ENCODE measurements at regions not wholly inside any gene's neighbourhood (a gene's known extent, or its start where the extent isn't known, plus 50 kb on each side); places are given as distances from the start of the nearest gene placed in this dataset.

- DNase-seq, result no peak
Observed at GRCh38 chr9:85249313-85249621, 492.5 kb downstream of the AGTPBP1 start.

DNA sequence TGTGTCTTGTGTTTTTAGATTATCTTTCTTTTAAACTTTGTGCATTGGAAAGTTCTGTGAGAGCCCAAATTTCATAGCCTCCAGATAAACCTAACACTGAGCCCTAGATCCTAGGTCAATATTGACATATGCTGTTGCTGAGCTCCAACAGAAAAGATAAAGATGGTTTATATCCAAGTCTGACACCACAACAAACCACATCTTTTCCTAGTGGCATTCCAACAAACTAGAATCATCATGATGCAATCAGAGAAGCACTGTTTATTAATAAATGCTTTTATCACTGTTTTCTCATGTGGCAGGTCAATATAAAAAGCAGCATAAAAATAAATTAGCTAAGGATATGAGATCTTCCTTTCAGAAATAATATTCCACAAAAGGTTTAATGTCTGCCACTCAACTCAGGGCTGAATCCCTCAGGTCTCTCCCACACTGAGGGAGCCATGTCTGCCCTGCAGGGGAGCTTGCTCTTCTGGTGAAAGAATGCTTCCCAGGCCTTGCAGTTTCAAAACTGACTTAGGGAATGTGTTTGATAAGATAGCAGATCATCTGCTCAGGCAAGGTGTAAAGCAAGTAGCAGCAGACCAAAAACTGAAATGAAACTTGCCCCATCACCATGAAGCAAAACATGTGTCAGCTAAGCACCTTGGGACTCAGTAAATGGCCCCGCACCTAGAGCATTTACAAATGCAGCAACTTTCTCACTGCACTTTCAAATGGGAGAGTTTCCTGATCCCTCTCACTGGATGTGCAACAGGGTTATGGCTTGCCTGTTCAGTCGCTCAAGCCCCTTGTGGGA, 493.0 kb downstream of the AGTPBP1 start:
- no peak for DNase-seq

- DNase-seq, result no peak
Observed at GRCh38 chr9:85246541-85246940, 495.2 kb downstream of the AGTPBP1 start.

DNA sequence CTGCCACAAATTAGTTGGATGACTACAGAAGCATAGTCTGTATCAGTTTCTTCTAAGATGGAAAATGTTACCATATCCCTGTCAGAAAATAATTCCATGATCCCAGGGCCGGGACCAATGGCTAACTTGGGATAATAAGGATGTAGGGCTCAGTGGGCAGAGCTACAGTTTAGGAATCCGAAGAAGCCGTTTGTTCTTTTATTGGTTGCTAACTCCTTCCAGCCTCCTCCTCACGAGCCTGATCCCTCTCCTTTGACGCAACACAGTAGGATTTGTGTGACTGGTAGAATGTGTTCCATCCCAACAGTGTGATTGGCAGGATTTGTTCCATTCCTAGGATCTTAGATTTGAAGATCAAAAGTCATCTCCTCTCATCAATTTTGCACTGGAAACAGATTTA, 496.9 kb downstream of the AGTPBP1 start:
- DNase-seq, result no peak

GRCh38 chr9:85243977-85244376, 497.8 kb downstream of the AGTPBP1 start:
- no peak for DNase-seq

- DNase-seq, result no peak
Observed at GRCh38 chr9:85237478-85237877, 504.3 kb downstream of the AGTPBP1 start.

- DNase-seq, result no peak
Observed at GRCh38 chr9:85230081-85230480, 511.7 kb downstream of the AGTPBP1 start.

GRCh38 chr9:85228111-85228855, 513.5 kb downstream of the AGTPBP1 start:
- DNase-seq, result no peak

- DNase-seq, result no peak
Observed at GRCh38 chr9:85225180-85225579, 516.6 kb downstream of the AGTPBP1 start.

DNA sequence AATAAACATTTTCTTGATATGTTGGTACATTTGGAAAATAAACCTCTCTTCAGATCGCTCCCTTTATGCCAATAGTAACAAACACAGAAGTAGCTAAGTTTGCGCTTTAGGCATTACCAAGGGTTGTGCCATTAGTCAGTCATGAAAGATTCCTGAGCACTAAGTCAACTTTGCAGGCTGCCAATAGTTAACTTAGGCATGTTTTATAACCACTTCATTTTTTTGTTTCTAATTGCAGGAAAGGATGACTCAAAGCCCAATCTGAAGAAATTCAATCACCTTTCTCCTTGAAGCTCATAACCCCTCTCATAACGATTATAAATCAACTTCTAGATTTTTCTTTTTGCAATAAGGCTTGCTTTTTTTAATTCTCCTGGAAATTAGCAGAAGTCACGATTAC, 517.0 kb downstream of the AGTPBP1 start:
- DNase-seq, result no peak

DNA sequence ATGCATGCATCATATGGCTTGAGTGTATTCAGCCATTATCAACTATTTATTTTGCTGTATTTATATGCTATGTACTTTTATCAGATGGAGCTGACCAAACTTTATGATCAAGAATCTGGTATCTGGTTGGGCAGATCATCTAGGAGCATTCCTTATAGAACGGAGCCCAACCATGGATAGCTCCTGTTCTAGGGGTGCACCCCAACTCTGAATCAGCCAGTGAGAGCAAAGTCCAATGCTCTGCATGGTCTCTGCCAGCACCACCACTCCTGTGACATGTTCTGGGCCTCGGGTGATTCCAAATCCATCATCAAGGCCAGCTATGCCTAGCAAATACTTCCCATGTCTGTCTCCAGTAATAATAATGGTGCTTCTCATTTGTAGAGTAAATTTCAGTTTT, 517.5 kb downstream of the AGTPBP1 start:
- no peak for DNase-seq

- DNase-seq, result no peak
Observed at GRCh38 chr9:85223506-85224125, 518.1 kb downstream of the AGTPBP1 start.

DNA sequence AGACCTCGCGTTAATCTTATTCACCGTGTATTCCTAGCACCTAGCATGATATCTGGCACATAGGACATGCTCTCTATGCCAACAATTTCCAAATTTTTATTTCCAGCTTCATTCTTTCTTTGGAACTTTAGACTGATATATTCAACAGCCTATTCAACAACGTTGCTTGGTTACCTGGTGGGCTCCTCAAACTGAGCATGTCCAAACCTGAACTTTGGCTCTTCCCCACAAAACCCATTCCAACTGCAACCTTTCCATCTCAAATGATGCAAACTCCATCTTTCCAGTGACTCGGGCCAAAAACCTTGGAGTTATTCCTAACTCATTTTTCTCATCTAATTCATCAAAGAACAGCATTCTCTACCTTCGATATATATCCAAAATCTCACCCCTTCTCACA, 525.2 kb downstream of the AGTPBP1 start:
- DNase-seq, result no peak

GRCh38 chr9:85215961-85216360, 525.8 kb downstream of the AGTPBP1 start:
- DNase-seq, result no peak

- DNase-seq, result no peak
Observed at GRCh38 chr9:85215416-85215815, 526.3 kb downstream of the AGTPBP1 start.

DNA sequence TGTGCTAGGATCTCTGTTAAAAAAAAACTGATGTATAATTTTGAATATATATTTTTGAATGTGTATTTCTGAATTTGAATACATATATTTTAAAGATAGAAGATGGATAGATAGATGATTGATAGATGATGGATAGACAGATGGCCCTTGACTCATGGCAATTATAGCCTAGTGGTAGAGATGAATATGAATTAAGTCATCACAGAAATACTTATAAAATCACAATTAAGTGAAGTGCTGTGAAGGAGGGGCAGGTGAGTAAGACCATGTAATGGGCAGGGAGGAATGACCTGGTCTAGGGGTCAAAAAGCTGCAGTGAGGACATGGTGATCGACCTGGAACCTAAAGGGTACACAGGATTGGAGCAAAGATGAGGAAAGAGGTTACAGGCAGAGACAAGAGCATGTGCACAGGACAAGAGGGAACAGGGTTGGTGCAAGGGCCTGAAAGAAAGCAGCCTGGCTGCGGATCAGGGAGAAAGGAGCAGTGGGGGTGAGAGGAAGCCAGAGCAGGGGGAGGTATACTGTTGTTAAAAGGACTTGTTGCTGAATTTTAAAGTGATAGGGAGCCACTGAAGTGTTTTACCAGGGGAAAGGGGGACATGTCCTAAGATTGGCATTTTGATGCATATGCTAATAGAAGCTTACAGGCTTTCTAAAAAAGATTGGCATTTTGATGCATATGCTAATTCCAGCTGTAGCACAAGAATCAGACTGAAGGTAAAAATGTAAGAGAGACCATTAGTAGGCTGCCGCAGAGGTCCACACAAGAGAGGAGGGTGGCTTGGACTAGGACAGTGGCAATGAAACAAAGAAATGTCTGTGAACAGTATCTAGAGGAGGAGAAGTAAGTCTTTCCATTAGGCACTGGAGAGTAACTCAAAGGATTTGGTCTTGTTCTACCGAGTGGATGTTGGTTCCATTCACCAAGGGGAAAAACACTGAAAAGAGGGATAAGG, 527.8 kb downstream of the AGTPBP1 start:
- DNase-seq, result no peak

GRCh38 chr9:85212887-85213286, 528.9 kb downstream of the AGTPBP1 start:
- peak; percentile 3 for DNase-seq

DNA sequence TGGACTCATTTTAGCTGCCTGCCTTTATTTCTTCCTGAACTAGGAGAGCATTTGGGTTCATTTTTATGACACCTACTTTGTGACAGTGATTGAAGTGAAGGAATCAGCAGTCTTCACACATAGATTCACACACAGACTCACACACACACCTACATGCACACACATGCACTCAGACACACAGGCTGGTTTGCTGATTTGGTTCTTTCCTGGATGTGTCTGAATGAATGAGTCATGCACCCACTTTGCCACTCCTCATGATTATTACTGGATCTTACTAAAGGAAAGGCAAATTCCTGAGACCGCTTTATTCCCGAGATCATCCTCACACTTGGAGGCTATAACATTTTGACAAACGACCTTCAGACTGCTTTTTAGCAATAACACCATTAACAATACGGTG, 529.5 kb downstream of the AGTPBP1 start:
- DNase-seq, result no peak

GRCh38 chr9:85208666-85209065, 533.1 kb downstream of the AGTPBP1 start:
- no peak for DNase-seq

- no peak for DNase-seq
Observed at GRCh38 chr9:85204176-85204575, 534.6 kb downstream of the NTRK2 start.

GRCh38 chr9:85202596-85202995, 533.1 kb downstream of the NTRK2 start:
- DNase-seq, result no peak

GRCh38 chr9:85200726-85201404, 531.3 kb downstream of the NTRK2 start:
- no peak for DNase-seq

All from hematopoietic multipotent progenitor cell treated with erythropoietin and hydrocortisone succinate and interleukin-3 and kit ligand, for 8 days (in vitro differentiated cells).